ENCODE measurements at regions not wholly inside any gene's neighbourhood (a gene's known extent, or its start where the extent isn't known, plus 50 kb on each side); places are given as distances from the start of the nearest gene placed in this dataset.

DNA sequence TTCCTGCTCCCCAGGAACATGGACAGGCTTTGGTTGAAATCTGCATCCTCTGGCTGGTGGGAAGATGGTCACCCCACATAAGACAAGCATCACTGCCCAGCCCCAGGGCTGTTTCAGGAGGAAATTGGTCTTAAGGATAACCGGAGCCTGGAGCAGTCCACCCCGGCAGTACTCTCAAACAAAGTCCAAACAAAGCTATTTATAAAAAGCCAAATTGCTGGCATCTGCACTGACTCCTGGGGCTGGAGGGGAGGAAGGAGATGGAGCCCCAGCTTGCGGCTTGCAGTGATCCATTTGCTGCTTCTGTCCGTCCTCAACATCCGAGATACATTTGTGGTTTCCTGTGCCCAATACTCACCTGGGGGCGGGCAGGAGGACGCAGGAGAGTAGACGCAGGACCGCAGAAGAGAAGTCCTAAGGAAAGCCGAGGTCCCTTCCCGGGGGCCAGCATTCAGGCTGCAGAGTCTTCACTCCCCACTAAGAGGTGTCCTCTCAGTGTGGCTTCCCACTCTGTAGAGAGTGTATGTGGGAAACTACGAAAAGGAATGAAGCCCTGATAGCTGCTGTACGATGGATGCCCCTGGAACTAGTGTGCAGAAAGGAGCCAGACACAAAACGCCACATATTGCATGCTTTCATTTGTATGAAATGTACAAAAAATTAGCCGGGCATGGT lies 107.3 kb upstream of the FGF3 start:
- no peaks in the 10 kb centered on the region for H3K79me1 ChIP-seq (ENCODE audit: insufficient read depth, low read depth, low read length, poor library complexity, severe bottlenecking)
- no peaks in the 10 kb centered on the region for H3K79me2 ChIP-seq (ENCODE audit: insufficient read depth, low read length)
- H4K91ac ChIP-seq (ENCODE audit: insufficient read length, low read depth, low read length): no peak overlapping the region
- no peak overlapping the region for H3K27ac ChIP-seq (ENCODE audit: insufficient read length, low read depth, low read length)
- no peaks in the 10 kb centered on the region for H3K9me3 ChIP-seq (ENCODE audit: control insufficient read depth, low read depth, low read length)
- no peak overlapping the region for H2BK120ac ChIP-seq (ENCODE audit: low read depth, low read length, poor library complexity, severe bottlenecking)
- WGBS (ENCODE audit: extremely low coverage, insufficient read length, low lambda C conversion rate): no CpG with 5 or more reads among the region's 15 CpGs
- H3K4me2 ChIP-seq (ENCODE audit: insufficient read depth, insufficient read length, low read length): no peak overlapping the region
- H3K23me2 ChIP-seq (ENCODE audit: insufficient read length, low read depth, low read length, poor library complexity, severe bottlenecking): no peaks in the 10 kb centered on the region
- H3K18ac ChIP-seq (ENCODE audit: insufficient read length, low read depth, low read length): no peak overlapping the region
- no peaks in the 10 kb centered on the region for H4K20me1 ChIP-seq (ENCODE audit: control insufficient read depth, insufficient read depth, insufficient read length)
- Mint-ChIP-seq H3K27me3 (ENCODE audit: low read depth) (peaks cover 84% of the 10 kb centered on the region), H3K4me3 (no peak overlapping the region), H3K36me3 (ENCODE audit: insufficient read depth in 1 of 3, low read depth in 3 of 3) (no peaks in the 10 kb centered on the region; a peak in 1 of 7 replicates), H3K27ac (no peak overlapping the region), H3K4me1 (peaks cover 0 to 11% of the 10 kb centered on the region in 2 experiments; a peak in 2 of 4 replicates), H3K9me3 (no peaks in the 10 kb centered on the region)
- no peaks in the 10 kb centered on the region for H3K4me1 ChIP-seq (ENCODE audit: insufficient read depth, low read length)
- H3K23ac ChIP-seq (ENCODE audit: insufficient read length, low read depth, low read length): no peak overlapping the region
- no peaks in the 10 kb centered on the region; the same call in 1 of the 2 replicates for H3K27me3 ChIP-seq (ENCODE audit: insufficient read depth, low read length)
- DNase-seq: no peak
- TF ChIP-seq, protein P1, sequence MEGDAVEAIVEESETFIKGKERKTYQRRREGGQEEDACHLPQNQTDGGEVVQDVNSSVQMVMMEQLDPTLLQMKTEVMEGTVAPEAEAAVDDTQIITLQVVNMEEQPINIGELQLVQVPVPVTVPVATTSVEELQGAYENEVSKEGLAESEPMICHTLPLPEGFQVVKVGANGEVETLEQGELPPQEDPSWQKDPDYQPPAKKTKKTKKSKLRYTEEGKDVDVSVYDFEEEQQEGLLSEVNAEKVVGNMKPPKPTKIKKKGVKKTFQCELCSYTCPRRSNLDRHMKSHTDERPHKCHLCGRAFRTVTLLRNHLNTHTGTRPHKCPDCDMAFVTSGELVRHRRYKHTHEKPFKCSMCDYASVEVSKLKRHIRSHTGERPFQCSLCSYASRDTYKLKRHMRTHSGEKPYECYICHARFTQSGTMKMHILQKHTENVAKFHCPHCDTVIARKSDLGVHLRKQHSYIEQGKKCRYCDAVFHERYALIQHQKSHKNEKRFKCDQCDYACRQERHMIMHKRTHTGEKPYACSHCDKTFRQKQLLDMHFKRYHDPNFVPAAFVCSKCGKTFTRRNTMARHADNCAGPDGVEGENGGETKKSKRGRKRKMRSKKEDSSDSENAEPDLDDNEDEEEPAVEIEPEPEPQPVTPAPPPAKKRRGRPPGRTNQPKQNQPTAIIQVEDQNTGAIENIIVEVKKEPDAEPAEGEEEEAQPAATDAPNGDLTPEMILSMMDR (conservative IDR thresholded peaks at IDR 0.05): no peak
- no peak overlapping the region for H2AFZ ChIP-seq (ENCODE audit: low read length)
- no peak overlapping the region for H3K14ac ChIP-seq (ENCODE audit: insufficient read depth, low read length)
- no peak overlapping the region for H3K4ac ChIP-seq (ENCODE audit: low read depth, low read length)
- no peak overlapping the region for H2AK5ac ChIP-seq (ENCODE audit: insufficient read length, low read length)
- no peak overlapping the region for H2BK15ac ChIP-seq (ENCODE audit: low read depth, low read length)
- no peak overlapping the region for H2BK12ac ChIP-seq (ENCODE audit: insufficient read length, low read depth, low read length)
- no peak overlapping the region for H2BK20ac ChIP-seq (ENCODE audit: low read depth, low read length, poor library complexity, severe bottlenecking)
- H3T11ph ChIP-seq (ENCODE audit: low read length): no peak overlapping the region
- no peak overlapping the region for H4K5ac ChIP-seq (ENCODE audit: insufficient read length, low read depth, low read length)
- no peak overlapping the region for H4K8ac ChIP-seq (replicated peaks; ENCODE audit: insufficient read length, low read depth, low read length)
- H2BK5ac ChIP-seq (ENCODE audit: insufficient read length, low read length): no peak overlapping the region
- no peak overlapping the region for H3K9ac ChIP-seq (ENCODE audit: extremely low read depth, insufficient read length, low read length)
- no peak overlapping the region for H3K56ac ChIP-seq (ENCODE audit: insufficient read length, low read depth, low read length)
